GM18511 (cell line): ENCODE measurements at regions not wholly inside any gene's neighbourhood (a gene's known extent, or its start where the extent isn't known, plus 50 kb on each side); places are given as distances from the start of the nearest gene placed in this dataset.
"Not testable (repeated sequence)": the region's sequence is repeated elsewhere in the genome, so short reads cannot be mapped to it uniquely, and the experiment has no call there.

ENCODE experiments used
- ATAC-seq: cut with Tn5 transposase; IDR thresholded peaks from one replicate; pipeline ENCODE4 v1.9.1; 2021; ENCODE audit warnings: mild to moderate bottlenecking, moderate library complexity; ENCODE audit not compliant: unreplicated experiment

DNA sequence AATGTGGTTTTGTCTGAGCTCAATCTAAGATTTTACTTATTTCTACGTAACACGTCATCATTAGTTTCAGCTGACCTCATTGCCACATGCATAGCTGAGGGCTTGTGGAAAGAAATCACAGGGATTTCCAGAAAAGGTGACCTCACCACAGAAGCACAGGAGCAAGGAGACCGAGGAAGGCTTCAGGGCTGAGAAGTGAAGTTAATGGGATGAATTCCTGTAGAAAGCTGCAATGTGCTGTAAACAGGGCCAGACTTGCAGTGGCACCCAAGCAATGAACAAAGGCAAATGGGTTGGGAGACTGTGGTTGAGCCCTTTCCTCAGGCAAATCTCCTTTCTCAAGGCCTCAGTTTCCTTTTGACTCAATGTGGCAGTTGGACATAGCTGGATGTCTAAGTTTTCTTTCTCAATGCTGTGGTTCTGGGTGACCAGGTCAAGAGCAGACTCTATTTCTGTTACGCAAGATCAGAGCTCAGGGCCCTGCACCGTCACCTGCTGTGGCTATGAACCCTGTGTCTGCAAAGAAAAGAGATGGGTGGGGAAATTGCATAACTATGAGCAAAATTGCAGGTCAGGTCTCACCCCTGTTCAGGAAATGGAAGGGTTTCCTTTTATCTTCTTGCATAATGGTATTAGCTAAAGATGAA lies 252.2 kb upstream of the TBL1XR1 start:
- peak; percentile 97 for ATAC-seq

DNA sequence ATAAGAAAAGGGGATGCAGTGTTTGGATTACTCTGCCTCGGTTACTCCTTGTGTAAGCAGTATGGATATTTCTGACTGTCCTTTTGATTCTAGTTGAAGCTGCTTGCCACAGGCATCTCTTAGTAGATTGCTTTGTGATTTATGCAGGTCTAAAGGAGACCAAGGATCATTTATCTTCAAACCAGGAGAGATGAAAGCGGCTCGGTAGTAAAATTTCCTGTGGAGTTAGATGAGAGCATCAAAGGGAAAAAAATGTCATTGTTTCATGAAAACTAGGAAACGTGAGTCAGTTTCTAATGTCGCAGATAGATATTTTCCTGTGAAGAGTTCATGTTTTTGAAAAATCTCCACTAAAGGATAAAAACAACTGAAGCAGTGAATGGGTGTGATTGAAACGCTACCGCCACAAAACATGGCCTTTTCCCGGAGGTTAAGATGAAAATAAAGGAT lies 254.0 kb upstream of the TBL1XR1 start:
- ATAC-seq: no peak

DNA sequence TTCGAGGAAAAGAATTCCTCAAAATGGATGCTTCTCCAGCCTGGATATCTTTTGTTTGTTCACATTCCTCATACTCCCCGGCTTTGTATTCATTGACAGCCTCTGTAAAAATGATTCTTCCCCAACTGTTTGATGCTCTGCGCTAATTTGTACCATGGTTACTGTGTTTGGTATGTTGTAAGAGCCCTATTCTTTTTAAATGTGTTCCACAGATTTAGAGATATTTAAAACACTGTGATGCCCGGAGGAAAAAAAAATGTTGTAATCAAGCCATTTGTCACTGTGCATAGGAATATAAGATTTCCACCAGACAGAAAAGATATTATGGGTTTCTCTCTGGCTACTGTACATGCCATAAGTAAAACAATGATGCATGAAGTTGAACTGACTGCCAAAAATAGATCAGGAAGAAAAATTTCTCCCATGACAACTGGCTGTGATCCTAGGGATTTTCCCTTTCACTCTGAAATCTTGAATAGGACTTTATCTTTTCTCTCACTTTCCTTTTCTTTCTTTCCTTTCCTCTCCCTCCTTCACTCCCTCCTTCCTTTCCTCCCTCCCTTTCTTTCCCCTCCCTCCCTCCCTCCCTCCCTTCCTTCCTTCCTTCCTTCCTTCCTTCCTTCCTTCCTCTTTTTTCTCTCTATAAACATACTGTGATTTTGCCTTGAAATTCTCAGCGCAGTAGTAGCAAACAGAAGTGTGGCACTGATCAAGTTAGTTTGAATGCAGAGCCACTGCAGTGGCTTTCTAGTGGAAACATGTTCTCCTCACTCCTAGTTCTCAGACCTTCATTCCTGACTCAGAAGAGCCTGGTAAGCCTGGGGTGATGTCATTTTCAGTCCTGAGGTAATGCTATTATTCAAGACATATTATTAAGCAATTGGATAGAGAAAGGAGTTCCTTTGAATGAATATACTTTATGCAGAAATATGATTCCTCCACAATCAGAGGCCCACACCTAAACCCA lies 254.9 kb upstream of the TBL1XR1 start:
- ATAC-seq: no peak

DNA sequence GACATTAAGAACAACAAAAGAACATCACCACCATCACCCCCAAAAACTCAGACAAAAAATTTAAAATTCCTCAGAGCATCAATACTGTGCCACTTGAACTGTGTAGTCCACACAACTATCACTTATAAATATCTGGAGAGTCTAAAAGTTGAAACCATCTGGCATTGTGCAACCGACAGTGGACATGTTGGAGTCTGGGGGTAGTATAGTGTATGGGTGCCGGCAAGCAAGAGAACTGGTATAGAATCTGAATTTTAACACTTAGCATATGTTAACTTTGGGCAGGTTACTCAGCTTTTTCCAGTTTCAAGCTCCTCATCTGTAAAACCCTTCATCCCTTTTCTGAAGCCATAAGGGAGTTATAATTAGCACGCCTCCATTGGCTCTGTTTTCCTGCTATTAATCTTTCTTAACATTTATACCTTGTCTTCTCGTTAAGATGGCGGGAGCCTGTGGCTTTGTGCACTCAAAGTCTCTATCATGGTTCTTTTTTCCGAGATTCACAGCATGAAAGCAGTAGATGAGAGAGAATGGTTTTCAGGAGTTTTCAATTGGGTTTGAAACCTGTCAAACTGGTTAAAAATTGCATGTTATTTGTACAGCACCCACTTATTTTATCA lies 255.7 kb upstream of the TBL1XR1 start:
- no peak for ATAC-seq

DNA sequence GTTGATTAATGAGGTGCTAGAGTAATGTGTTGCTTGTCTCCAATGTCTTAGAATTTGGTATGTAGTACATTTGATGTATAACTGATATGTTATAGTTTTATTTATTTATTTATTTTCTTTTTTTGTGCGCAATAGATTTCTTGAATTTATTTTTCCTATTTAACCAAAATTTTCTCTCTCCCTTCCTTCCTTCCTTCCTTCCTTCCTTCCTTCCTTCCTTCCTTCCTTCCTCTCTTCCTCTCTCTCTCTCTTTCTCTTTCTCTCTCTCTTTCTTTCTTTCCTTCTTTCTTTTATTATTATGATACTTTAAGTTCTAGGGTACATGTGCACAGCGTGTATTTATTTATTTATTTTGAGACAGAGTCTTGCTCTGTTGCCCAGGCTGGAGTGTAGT lies 256.2 kb upstream of the TBL1XR1 start:
- ATAC-seq: no peak

DNA sequence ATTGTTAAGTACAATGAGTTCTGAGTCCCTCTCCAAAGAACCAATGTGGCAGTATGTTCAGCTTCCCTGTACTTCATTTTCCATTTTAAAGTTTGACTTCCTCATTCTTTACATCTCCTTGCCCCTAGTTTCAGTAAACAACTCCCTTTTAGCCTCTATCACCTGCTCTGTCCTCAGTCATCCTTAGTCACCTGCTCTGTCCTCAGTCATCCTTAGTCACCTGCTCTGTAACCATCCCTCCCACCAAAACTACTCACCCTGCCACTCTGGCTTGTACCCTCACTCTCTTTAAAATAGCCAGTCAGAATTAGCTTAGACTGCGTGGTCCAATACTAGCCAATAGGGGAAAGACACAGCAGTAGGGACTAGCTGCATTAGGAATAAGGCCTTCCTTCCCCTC lies 259.9 kb upstream of the TBL1XR1 start:
- not testable (repeated sequence) for ATAC-seq

DNA sequence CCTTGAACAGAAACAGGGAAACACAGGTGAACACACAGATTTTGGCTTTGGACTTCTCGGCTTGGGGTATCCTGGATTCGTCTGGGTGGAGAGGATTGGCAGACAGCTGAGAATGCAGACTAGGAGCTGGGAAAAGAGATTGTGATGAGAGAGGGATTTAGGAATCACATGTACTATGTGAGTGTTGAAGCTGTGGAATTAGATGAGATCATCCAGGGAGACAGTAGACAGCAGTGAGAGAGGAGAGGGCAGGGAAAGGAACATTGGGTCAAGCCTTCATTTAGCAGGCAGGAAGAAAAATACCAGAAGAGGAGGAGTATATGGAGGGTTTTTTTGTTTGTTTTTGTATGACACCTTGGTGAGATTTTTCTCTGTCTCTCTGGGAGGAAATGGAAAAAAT lies 262.1 kb upstream of the TBL1XR1 start:
- ATAC-seq: no peak

DNA sequence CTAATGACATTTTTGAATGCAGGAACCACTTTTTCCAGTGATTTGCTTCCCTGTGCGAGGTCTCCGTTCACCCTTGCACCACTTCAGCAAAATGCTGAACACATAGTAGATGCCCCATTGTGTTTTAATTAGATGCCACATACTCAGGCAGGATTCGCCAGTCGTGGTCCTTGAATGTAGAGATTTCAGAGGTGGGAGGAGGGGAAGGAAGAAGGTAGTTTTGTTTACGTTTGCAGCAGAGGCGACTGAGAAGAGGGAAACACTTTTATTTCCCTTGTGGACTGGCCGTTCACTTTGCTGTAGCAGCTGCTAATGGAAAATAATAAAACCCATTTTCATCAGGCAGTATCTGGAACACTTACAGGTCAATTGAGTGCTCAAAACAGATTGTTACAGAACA lies 262.8 kb upstream of the TBL1XR1 start:
- no peak for ATAC-seq

DNA sequence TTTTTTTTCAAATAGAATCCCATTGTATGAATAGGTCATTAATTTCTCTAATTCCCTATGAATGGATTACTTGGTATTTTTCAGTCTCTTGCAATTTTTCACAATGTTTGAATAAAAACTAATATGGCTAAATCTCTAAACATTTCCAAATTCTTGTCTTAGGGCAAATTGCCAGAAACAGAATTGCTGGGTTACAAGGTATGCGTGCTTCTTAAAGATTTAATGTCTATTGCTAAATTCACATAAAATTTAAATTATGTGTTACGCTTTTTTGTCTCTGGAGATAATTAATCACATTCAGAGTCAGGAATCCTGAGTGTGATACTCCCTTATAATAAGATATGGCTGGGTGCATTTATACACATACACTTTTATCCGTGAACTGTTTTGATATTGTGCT lies 264.5 kb upstream of the TBL1XR1 start:
- no peak for ATAC-seq

DNA sequence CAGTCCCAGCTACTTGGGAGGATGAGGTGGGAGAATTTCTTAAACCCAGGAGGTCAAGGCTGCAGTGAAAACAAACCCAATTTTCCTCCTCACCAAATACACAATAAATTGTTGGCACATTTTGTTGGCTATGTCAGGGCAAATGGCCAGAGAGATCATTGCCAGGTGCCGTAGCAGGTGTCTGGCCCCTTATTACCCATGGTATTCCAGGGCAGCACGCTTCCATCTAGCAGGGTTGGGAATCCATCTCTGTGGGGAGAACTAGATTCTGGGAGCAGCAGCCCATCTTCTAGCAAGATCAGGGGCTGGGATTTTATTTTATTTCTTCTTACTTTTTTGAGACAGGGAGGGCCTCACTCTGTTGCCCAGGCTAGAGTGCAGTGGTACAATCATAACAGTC lies 266.1 kb upstream of the TBL1XR1 start:
- ATAC-seq: not testable (repeated sequence)

DNA sequence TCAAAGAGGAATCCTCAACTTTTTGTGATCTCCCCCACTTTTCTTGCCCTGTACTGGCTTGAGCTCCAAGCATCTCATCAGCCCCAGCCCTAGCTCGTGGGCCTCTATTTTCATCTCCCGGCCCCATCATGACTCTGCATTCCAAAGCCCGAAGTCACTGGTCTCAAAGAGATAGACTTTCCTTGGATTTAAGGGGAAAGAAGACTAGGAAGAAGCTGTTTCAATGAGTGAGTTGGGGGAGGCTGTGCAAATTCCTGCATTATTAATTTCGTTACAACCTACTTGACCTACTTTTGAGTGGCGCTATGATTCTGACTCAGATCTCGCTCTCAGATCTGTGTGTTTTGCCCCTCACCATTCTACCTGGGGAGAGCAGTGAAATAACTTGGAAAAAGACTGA lies 266.6 kb upstream of the TBL1XR1 start:
- ATAC-seq: no peak

DNA sequence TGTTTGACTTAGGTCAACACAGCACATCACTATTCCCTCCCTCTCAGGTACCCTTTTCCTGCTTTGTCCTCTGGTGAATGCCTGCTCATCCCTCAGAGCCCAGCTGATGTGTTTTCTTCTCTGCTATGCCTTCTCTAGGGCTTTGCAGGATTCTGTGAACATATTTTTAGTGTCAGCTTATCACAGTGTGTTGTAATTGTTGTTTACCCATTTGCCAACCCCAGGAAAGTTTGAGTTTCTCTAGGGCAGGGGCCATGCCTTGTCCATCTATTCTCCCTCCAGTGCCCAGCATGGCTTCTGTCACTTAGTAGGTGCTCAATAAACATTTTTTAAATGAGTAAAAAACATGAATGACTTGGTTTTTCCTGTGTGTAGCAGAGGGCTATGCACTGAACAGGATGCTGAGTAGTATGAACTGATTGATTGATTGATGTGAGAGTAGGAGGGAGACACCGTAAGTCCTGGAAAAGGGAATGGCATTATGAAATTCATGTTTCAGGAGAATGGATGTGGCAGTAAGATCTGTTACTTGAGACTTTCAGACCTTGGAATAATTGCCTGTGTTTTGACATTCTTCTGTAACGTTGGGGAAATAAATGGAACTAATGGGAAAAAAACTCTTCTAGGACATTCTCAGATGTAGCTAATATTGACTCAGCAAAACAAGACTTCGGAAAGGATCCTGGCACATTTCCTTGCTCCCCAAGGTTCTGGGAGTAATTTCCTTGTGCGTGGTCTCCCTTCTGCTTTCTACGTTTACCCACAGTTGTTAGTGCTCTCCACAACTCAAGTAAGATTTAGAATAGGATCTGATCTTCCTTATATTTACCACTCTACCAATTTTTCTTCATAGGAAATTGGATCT lies 267.3 kb upstream of the TBL1XR1 start:
- ATAC-seq: no peak

DNA sequence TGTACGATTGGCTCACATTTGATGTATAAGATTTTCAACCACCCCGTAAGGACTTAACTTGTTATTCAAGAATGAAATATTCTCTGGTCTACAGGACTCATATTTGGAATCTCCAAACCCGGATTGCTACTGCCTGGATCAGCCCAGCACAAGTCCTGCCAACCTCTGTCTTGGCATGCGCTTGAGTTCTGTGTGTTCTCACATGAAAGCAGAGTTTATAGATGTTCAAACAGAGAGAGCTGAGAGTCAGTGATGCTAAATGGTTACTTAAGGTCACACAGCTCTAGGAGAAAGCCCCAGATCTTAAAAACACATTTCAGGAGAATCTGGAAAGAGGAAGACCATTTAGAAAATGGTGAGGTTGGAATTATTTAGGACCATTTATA lies 268.0 kb upstream of the TBL1XR1 start:
- ATAC-seq: no peak

DNA sequence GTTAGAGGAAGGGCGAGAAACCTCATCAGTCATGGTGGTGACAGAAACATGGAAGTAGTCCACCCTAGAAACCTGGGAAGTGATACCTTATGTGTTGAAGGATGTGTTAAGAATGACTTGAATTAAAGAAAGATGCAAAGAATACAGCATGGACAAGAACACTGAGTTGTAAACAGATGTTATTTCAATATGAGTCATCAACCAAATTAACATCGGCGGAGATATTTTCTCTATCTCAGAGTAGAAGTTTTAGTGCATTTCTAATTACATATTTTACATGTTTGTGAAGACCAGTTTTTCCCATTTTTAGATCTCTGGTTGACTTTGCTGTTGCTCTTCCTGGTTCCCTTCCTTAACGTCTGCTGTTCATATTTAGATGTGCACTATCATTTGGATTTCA lies 268.8 kb upstream of the TBL1XR1 start:
- no peak for ATAC-seq

DNA sequence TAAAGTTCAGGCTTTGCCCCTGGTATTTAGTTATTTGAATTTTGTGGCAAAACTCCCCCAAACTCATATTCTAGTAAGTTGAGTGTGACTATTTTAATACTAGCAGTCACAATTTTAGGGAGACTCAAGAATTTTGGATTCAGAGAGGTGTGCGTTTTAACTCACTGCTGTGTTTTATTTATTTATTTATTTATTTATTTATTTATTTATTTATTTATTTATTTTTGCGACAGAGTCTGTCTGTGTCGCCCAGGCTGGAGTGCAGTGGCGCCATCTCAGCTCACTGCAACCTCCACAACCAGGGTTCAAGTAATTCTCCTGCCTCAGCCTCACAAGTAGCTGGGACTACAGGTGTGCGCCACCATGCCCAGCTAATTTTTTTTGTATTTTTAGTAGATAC lies 269.3 kb upstream of the TBL1XR1 start:
- ATAC-seq: not testable (repeated sequence)

DNA sequence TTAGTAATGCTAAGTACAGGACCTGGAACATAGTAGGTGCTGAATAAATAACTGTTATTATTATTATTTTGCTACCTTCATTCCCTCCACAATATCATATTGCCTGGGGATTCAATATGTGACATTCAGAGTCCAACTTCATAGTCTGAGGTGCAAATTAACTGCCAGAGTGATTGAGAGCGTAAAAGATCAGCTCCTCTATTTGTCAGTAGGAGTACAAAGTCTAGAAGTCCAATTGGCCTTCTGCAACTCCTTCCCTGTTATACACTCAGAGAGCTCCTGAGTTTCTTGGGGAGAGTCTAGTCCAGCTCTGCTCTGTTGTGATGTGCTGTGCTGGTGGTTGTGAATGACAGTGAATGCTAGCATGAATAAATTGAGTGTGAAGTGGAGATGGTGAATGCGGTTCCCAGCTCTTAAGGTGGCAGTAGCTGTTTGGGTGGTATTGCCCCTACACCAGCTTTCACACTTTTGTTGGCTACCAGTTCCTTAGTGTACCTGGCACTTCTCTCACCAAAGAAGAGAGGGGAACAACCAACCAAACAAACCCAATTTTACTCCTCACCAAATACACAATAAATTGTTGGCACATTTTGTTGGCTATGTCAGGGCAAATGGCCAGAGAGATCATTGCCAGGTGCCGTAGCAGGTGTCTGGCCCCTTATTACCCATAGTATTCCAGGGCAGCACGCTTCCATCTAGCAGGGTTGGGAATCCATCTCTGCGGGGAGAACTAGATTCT lies 270.1 kb upstream of the TBL1XR1 start:
- ATAC-seq: no peak

DNA sequence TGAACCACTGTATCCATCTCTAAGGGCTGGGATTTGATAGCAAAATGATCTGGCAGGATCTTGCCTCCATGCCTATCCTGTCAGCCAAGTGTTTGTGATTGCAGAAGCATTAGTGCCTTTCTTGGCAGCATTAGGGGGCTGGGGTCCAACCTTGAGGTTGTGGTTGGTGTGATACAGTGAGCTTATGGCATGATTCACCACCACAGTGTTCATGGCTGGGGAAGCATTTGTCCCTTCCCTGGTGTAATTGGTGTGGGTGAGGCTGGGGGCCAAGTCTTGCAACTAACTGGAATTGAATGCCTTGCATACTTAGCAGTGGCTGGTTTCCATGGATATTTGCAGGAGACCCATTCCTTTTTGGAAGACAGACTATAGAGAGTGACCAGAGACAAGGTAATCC lies 271.0 kb upstream of the TBL1XR1 start:
- ATAC-seq: no peak

DNA sequence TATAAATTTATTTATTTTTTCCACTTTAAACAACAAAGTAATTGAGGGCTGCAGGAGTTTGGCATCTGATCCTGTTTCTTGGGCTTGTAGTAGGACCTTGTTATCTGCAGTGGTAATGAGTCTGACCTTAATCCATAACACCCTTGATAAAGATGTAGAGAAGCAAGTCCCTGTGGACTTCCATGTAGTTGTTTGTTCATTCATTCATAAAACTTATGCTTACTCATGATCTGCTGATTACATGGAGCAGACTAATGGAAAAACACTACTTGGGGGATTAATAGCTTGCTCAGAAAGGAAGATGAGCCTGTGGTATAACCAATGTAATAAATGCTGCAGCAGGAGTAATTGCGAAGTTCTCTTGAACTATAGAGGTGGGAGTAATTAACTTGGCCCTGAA lies 271.5 kb upstream of the TBL1XR1 start:
- no peak for ATAC-seq

DNA sequence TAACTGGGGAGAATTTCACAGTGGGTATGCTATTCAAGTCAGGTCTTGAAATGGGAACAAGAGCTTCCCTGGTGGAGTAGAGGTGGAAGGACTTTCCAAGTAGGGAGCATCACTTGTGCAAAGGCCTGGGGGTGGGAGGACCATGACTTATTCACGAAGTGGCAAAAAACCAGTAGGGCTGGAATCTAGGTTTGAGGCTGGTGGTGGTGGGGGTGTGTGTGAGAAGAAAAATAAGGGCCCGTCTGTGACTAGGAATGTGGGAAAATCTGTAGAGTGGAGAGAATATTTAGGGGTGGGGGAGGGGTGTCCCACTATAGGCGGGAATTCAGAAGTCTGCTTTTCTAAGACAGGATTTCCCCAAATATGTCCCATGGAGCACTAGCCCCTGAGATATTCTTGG lies 271.9 kb upstream of the TBL1XR1 start:
- no peak for ATAC-seq
